Liver (tissue), 8 donors: ENCODE measurements at regions not wholly inside any gene's neighbourhood (a gene's known extent, or its start where the extent isn't known, plus 50 kb on each side); places are given as distances from the start of the nearest gene placed in this dataset.
"Not testable (repeated sequence)": the region's sequence is repeated elsewhere in the genome, so short reads cannot be mapped to it uniquely, and the experiment has no call there.

Experiments used
- DNase-seq: peaks from one replicate; pipeline ENCODE4 v3.0.0-alpha.2; 2017; ENCODE audit warnings: low spot score
- H3K27ac ChIP-seq, 2 donors: one replicate each; pipeline ENCODE4 v1.7.0; 2013; ENCODE audit warnings: inconsistent platforms in 2 of 2, low read length in 2 of 2, control low read depth in 1 of 2, low read depth in 1 of 2, mild to moderate bottlenecking in 1 of 2
- H3K27me3 ChIP-seq, 4 donors: one replicate each; pipeline versions ENCODE4 v1.6.1 to v1.7.0; 2013; ENCODE audit warnings: low read length in 3 of 4, inconsistent platforms in 1 of 4, mild to moderate bottlenecking in 1 of 4, moderate library complexity in 1 of 4; ENCODE audit not compliant: control insufficient read depth in 4 of 4, insufficient read depth in 4 of 4
- H3K36me3 ChIP-seq, 4 donors: one replicate each; pipeline versions ENCODE4 v1.6.1 to v1.7.0; 2013; ENCODE audit warnings: low read length in 3 of 4, mild to moderate bottlenecking in 3 of 4, low read depth in 1 of 4, moderate library complexity in 1 of 4; ENCODE audit not compliant: control insufficient read depth in 4 of 4, insufficient read depth in 3 of 4
- H3K4me1 ChIP-seq, 4 donors: one replicate each; pipeline versions ENCODE4 v1.6.1 to v1.7.0; 2013; ENCODE audit warnings: low read length in 3 of 4, mild to moderate bottlenecking in 3 of 4, moderate library complexity in 1 of 4; ENCODE audit not compliant: control insufficient read depth in 4 of 4, insufficient read depth in 4 of 4
- H3K4me3 ChIP-seq, 3 donors: one replicate each; pipeline versions ENCODE4 v1.6.1 to v1.7.0; 2013; ENCODE audit warnings: low read length in 3 of 3, control low read depth in 1 of 3, low read depth in 1 of 3, mild to moderate bottlenecking in 1 of 3
- H3K9ac ChIP-seq, 2 donors: one replicate each; pipeline ENCODE4 v1.7.0; 2013; ENCODE audit warnings: low read length in 2 of 2, mild to moderate bottlenecking in 2 of 2, moderate library complexity in 2 of 2, control low read depth in 1 of 2, low read depth in 1 of 2
- H3K9me3 ChIP-seq, 4 donors: one replicate each; pipeline versions ENCODE4 v1.6.1 to v1.7.0; 2013; ENCODE audit warnings: low read length in 3 of 4; ENCODE audit not compliant: control insufficient read depth in 4 of 4
- CTCF ChIP-seq: fragments of 150-350 bp; IDR thresholded peaks from 2 replicates; pipeline ENCODE4 v1.5.1; 2017; ENCODE audit warnings: improper control_type of control experiment, low read depth, low read length; ENCODE audit not compliant: missing input control
- EGR1 ChIP-seq, 2 donors: IDR thresholded peaks; 2 replicates each; pipeline ENCODE4 v1.6.1; 2016 to 2018; ENCODE audit warnings: antibody characterized with exemption in 2 of 2, low read depth in 2 of 2
- FOXA1 ChIP-seq: IDR thresholded peaks from 2 replicates; pipeline ENCODE4 v1.6.1; 2016; ENCODE audit warnings: antibody characterized with exemption
- FOXA2 ChIP-seq: IDR thresholded peaks from 2 replicates; pipeline ENCODE4 v1.6.1; 2016; ENCODE audit warnings: antibody characterized with exemption
- GABPA ChIP-seq, 2 donors: IDR thresholded peaks in 1 of 2; conservative IDR thresholded peaks in 1 of 2; 2 replicates each; pipeline ENCODE4 v1.6.1; 2016; ENCODE audit warnings: antibody characterized with exemption in 2 of 2, mild to moderate bottlenecking in 1 of 2, moderate library complexity in 1 of 2
- HNF4A ChIP-seq, 2 donors: conservative IDR thresholded peaks; 2 replicates each; pipeline ENCODE4 v1.6.1; 2016; ENCODE audit warnings: antibody characterized with exemption in 2 of 2, mild to moderate bottlenecking in 2 of 2
- HNF4G ChIP-seq: IDR thresholded peaks from 2 replicates; pipeline ENCODE4 v1.6.1; 2016; ENCODE audit warnings: antibody characterized with exemption
- JUND ChIP-seq, 2 donors: IDR thresholded peaks; 2 replicates each; pipeline ENCODE4 v1.6.1; 2016; ENCODE audit warnings: antibody characterized with exemption in 2 of 2
- NR2F2 ChIP-seq: IDR thresholded peaks from 2 replicates; pipeline ENCODE4 v1.6.1; 2016; ENCODE audit warnings: antibody characterized with exemption
- REST ChIP-seq: IDR thresholded peaks from 2 replicates; pipeline ENCODE4 v1.6.1; 2016; ENCODE audit warnings: antibody characterized with exemption, mild to moderate bottlenecking
- RXRA ChIP-seq, 2 donors: IDR thresholded peaks; 2 replicates each; pipeline ENCODE4 v1.6.1; 2017 to 2018; ENCODE audit warnings: antibody characterized with exemption in 2 of 2, mild to moderate bottlenecking in 1 of 2
- SP1 ChIP-seq: IDR thresholded peaks from 2 replicates; pipeline ENCODE4 v1.6.1; 2018; ENCODE audit warnings: antibody characterized with exemption, mild to moderate bottlenecking
- YY1 ChIP-seq: IDR thresholded peaks from 2 replicates; pipeline ENCODE4 v1.6.1; 2016; ENCODE audit warnings: antibody characterized with exemption, mild to moderate bottlenecking
- WGBS: extraction: QIAGEN DNeasy Blood & Tissue Kit; methylation state at CpG from one replicate; pipeline ENCODE4 v1.1.7; 2013; 5-methylcytosine and 5-hydroxymethylcytosine counted together
- TF ChIP-seq, protein P1 (sequence below): IDR thresholded peaks from 2 replicates; pipeline ENCODE4 v1.6.1; 2016; ENCODE audit warnings: antibody characterized with exemption
- TF ChIP-seq, protein P2 (sequence below): IDR thresholded peaks from 2 replicates; pipeline ENCODE4 v1.6.1; 2016; ENCODE audit warnings: antibody characterized with exemption
- TF ChIP-seq, protein P3 (sequence below): IDR thresholded peaks from 2 replicates; pipeline ENCODE4 v1.6.1; 2016; ENCODE audit warnings: antibody characterized with exemption
- donor health status: healthy.
- donor health status: healthy.
- donor health status: healthy.
- donor health status: healthy.
- donor health status: healthy.

GRCh38 chr16:75821117-75821516 is 94.8 kb upstream of the CPHXL start:
- WGBS: 74% methylated on average over 3 of the region's 3 CpGs
- DNase-seq: no peak
- TF ChIP-seq CTCF: no peak
- TF ChIP-seq FOXA2: no peak
- no peak for TF ChIP-seq REST
- TF ChIP-seq RXRA (IDR thresholded peaks at IDR 0.05): no peak
- no peak for TF ChIP-seq EGR1 (IDR thresholded peaks at IDR 0.05; ENCODE audit: low read depth in 2 of 2)
- TF ChIP-seq HNF4A (conservative IDR thresholded peaks at IDR 0.05): no peak
- TF ChIP-seq, protein P1, sequence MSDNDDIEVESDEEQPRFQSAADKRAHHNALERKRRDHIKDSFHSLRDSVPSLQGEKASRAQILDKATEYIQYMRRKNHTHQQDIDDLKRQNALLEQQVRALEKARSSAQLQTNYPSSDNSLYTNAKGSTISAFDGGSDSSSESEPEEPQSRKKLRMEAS: no peak
- TF ChIP-seq GABPA (IDR thresholded peaks at IDR 0.05 in 1 of 2, conservative IDR thresholded peaks at IDR 0.05 in 1 of 2): no peak
- TF ChIP-seq JUND (IDR thresholded peaks at IDR 0.05): no peak
- TF ChIP-seq SP1: no peak
- TF ChIP-seq, protein P2, sequence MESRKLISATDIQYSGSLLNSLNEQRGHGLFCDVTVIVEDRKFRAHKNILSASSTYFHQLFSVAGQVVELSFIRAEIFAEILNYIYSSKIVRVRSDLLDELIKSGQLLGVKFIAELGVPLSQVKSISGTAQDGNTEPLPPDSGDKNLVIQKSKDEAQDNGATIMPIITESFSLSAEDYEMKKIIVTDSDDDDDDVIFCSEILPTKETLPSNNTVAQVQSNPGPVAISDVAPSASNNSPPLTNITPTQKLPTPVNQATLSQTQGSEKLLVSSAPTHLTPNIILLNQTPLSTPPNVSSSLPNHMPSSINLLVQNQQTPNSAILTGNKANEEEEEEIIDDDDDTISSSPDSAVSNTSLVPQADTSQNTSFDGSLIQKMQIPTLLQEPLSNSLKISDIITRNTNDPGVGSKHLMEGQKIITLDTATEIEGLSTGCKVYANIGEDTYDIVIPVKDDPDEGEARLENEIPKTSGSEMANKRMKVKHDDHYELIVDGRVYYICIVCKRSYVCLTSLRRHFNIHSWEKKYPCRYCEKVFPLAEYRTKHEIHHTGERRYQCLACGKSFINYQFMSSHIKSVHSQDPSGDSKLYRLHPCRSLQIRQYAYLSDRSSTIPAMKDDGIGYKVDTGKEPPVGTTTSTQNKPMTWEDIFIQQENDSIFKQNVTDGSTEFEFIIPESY: no peak
- no peak for TF ChIP-seq NR2F2
- no peak for TF ChIP-seq FOXA1
- TF ChIP-seq YY1: no peak
- TF ChIP-seq, protein P3, sequence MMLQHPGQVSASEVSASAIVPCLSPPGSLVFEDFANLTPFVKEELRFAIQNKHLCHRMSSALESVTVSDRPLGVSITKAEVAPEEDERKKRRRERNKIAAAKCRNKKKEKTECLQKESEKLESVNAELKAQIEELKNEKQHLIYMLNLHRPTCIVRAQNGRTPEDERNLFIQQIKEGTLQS: no peak
- TF ChIP-seq HNF4G: no peak

GRCh38 chr16:75825750-75826149 is 99.5 kb upstream of the CPHXL start:
- not testable (repeated sequence) for H3K27me3 ChIP-seq, DNase-seq, H3K27ac ChIP-seq, H3K4me1 ChIP-seq, H3K9ac ChIP-seq, H3K4me3 ChIP-seq, H3K9me3 ChIP-seq, H3K36me3 ChIP-seq
- WGBS: 79% methylated on average over 6 of the region's 6 CpGs

More at GRCh38 chr16:75821117-75821516, 94.8 kb upstream of the CPHXL start:
- no peaks in the 10 kb centered on the region for H3K36me3 ChIP-seq
- no peak overlapping the region for H3K27ac ChIP-seq
- H3K9me3 ChIP-seq: no peaks in the 10 kb centered on the region
- peaks cover 0 to 3% (median 0%) of the 10 kb centered on the region in 4 donors for H3K27me3 ChIP-seq
- no peak overlapping the region for H3K9ac ChIP-seq
- no peak overlapping the region for H3K4me3 ChIP-seq
- H3K4me1 ChIP-seq: no peaks in the 10 kb centered on the region

DNA sequence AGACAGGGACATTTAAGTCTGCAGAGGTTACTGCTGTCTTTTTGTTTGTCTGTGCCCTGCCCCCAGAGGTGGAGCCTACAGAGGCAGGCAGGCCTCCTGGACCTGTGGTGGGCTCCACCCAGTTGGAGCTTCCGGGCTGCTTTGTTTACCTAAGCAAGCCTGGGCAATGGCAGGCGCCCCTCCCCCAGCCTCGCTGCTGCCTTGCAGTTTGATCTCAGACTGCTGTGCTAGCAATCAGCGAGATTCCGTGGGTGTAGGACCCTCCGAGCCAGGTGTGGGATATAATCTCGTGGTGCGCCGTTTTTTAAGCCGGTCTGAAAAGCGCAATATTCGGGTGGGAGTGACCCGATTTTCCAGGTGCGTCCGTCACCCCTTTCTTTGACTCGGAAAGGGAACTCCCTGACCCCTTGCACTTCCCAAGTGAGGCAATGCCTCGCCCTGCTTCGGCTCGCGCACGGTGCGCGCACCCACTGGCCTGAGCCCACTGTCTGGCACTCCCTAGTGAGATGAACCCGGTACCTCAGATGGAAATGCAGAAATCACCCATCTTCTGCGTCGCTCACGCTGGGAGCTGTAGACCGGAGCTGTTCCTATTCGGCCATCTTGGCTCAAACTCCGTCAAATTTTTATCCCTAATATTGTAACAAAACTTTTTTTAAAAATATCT is 101.2 kb upstream of the CPHXL start:
- WGBS: 86% methylated on average over 20 of the region's 30 CpGs
- not testable (repeated sequence) for H3K27ac ChIP-seq, H3K27me3 ChIP-seq, H3K9me3 ChIP-seq, H3K36me3 ChIP-seq, H3K9ac ChIP-seq, H3K4me1 ChIP-seq, H3K4me3 ChIP-seq, DNase-seq

GRCh38 chr16:75833385-75833784 is 107.1 kb upstream of the CPHXL start:
- not testable (repeated sequence) for DNase-seq

More at GRCh38 chr16:75833385-75833784, 107.1 kb upstream of the CPHXL start:
- H3K36me3 ChIP-seq, H3K9ac ChIP-seq, H3K4me3 ChIP-seq, H3K27ac ChIP-seq, H3K27me3 ChIP-seq, H3K4me1 ChIP-seq, H3K9me3 ChIP-seq: not testable (repeated sequence)
- 88% methylated on average over 2 of the region's 2 CpGs for WGBS
